Muscle of back (tissue), 3 donors: ENCODE measurements at regions not wholly inside any gene's neighbourhood (a gene's known extent, or its start where the extent isn't known, plus 50 kb on each side); places are given as distances from the start of the nearest gene placed in this dataset.
"Not testable (repeated sequence)": the region's sequence is repeated elsewhere in the genome, so short reads cannot be mapped to it uniquely, and the experiment has no call there.

Experiments used
- DNase-seq, 3 donors: peaks; one replicate each; pipeline versions ENCODE4 v3.0.0 to v3.0.0-alpha.2; 2013

- no peak for DNase-seq
Measured at GRCh38 chr1:82373710-82374109, 573.0 kb downstream of the ADGRL2 start.

- no peak for DNase-seq
Measured at GRCh38 chr1:82371844-82372498, 571.2 kb downstream of the ADGRL2 start.

- no peak for DNase-seq
Measured at GRCh38 chr1:82367456-82367855, 566.7 kb downstream of the ADGRL2 start.

- no peak for DNase-seq
Measured at GRCh38 chr1:82366689-82367088, 566.0 kb downstream of the ADGRL2 start.

- DNase-seq: not testable (repeated sequence)
Measured at GRCh38 chr1:82359541-82359940, 558.8 kb downstream of the ADGRL2 start.

- not testable (repeated sequence) for DNase-seq
Measured at GRCh38 chr1:82358706-82359105, 558.0 kb downstream of the ADGRL2 start.

GRCh38 chr1:82354546-82354945 lies 553.8 kb downstream of the ADGRL2 start:
- not testable (repeated sequence) for DNase-seq

GRCh38 chr1:82348487-82348886 lies 547.8 kb downstream of the ADGRL2 start:
- DNase-seq: no peak

- DNase-seq: no peak
Measured at GRCh38 chr1:82346141-82346540, 545.4 kb downstream of the ADGRL2 start.

- DNase-seq: no peak
Measured at GRCh38 chr1:82343381-82343780, 542.6 kb downstream of the ADGRL2 start.

GRCh38 chr1:82337635-82338034 lies 536.9 kb downstream of the ADGRL2 start:
- no peak for DNase-seq

GRCh38 chr1:82330330-82330729 lies 529.6 kb downstream of the ADGRL2 start:
- DNase-seq: no peak

GRCh38 chr1:82329226-82329625 lies 528.5 kb downstream of the ADGRL2 start:
- DNase-seq: no peak

- no peak for DNase-seq
Measured at GRCh38 chr1:82323144-82323841, 522.6 kb downstream of the ADGRL2 start.

GRCh38 chr1:82321794-82322193 lies 521.1 kb downstream of the ADGRL2 start:
- DNase-seq: no peak

GRCh38 chr1:82319546-82319945 lies 518.8 kb downstream of the ADGRL2 start:
- no peak for DNase-seq

GRCh38 chr1:82318921-82319320 lies 518.2 kb downstream of the ADGRL2 start:
- DNase-seq: no peak

- no peak for DNase-seq
Measured at GRCh38 chr1:82318265-82318664, 517.5 kb downstream of the ADGRL2 start.

- DNase-seq: no peak
Measured at GRCh38 chr1:82317671-82318070, 516.9 kb downstream of the ADGRL2 start.

GRCh38 chr1:82299656-82300055 lies 498.9 kb downstream of the ADGRL2 start:
- peak; percentile 15 to 71 (median 35) for DNase-seq

GRCh38 chr1:82299056-82299455 lies 498.3 kb downstream of the ADGRL2 start:
- DNase-seq: peak in 2 of 3 donors; percentile 30 to 59

- no peak for DNase-seq
Measured at GRCh38 chr1:82297139-82297896, 496.6 kb downstream of the ADGRL2 start.

- no peak for DNase-seq
Measured at GRCh38 chr1:82287556-82287955, 486.8 kb downstream of the ADGRL2 start.
